Eye (tissue), 1 donor: ENCODE measurements at regions not wholly inside any gene's neighbourhood (a gene's known extent, or its start where the extent isn't known, plus 50 kb on each side); places are given as distances from the start of the nearest gene placed in this dataset.
"Not testable (repeated sequence)": the region's sequence is repeated elsewhere in the genome, so short reads cannot be mapped to it uniquely, and the experiment has no call there.

ENCODE experiments used
- DNase-seq: peaks from one replicate; pipeline ENCODE4 v3.0.0-alpha.2; 2015

GRCh38 chr4:23504083-23504482 is 385.8 kb downstream of the PPARGC1A start:
- DNase-seq = peak; percentile 9

GRCh38 chr4:23500894-23501449 is 388.9 kb downstream of the PPARGC1A start:
- no peak for DNase-seq

- no peak for DNase-seq
These were observed 404.0 kb downstream of the PPARGC1A start for GRCh38 chr4:23485801-23486200.

GRCh38 chr4:23484689-23485088 is 405.2 kb downstream of the PPARGC1A start:
- no peak for DNase-seq

GRCh38 chr4:23483320-23483960 is 406.4 kb downstream of the PPARGC1A start:
- DNase-seq = no peak

- DNase-seq = no peak
These were observed 408.3 kb downstream of the PPARGC1A start for GRCh38 chr4:23481566-23481965.

- no peak for DNase-seq
These were observed 411.9 kb downstream of the PPARGC1A start for GRCh38 chr4:23477905-23478304.

- no peak for DNase-seq
These were observed 413.2 kb downstream of the PPARGC1A start for GRCh38 chr4:23476515-23477090.

- DNase-seq = no peak
These were observed 426.8 kb downstream of the PPARGC1A start for GRCh38 chr4:23463071-23463470.

GRCh38 chr4:23458054-23458453 is 431.8 kb downstream of the PPARGC1A start:
- no peak for DNase-seq

GRCh38 chr4:23456864-23457263 is 433.0 kb downstream of the PPARGC1A start:
- no peak for DNase-seq

GRCh38 chr4:23455456-23456158 is 434.2 kb downstream of the PPARGC1A start:
- DNase-seq = peak; percentile 24

GRCh38 chr4:23441530-23442069 is 448.2 kb downstream of the PPARGC1A start:
- no peak for DNase-seq

GRCh38 chr4:23438764-23439163 is 451.1 kb downstream of the PPARGC1A start:
- no peak for DNase-seq

GRCh38 chr4:23429497-23429896 is 460.4 kb downstream of the PPARGC1A start:
- DNase-seq = no peak

GRCh38 chr4:23425570-23425969 is 464.3 kb downstream of the PPARGC1A start:
- no peak for DNase-seq

- no peak for DNase-seq
These were observed 466.3 kb downstream of the PPARGC1A start for GRCh38 chr4:23423540-23423939.

GRCh38 chr4:23422878-23423277 is 467.0 kb downstream of the PPARGC1A start:
- DNase-seq = no peak

- DNase-seq = peak; percentile 2
These were observed 476.2 kb downstream of the PPARGC1A start for GRCh38 chr4:23413631-23414030.

GRCh38 chr4:23412701-23413100 is 477.1 kb downstream of the PPARGC1A start:
- DNase-seq = no peak

GRCh38 chr4:23408913-23409312 is 480.9 kb downstream of the PPARGC1A start:
- not testable (repeated sequence) for DNase-seq

- no peak for DNase-seq
These were observed 488.3 kb downstream of the PPARGC1A start for GRCh38 chr4:23401572-23401971.

- DNase-seq = no peak
These were observed 496.9 kb downstream of the PPARGC1A start for GRCh38 chr4:23392860-23393458.
